Breast epithelium (tissue), 3 donors: ENCODE measurements at regions not wholly inside any gene's neighbourhood (a gene's known extent, or its start where the extent isn't known, plus 50 kb on each side); places are given as distances from the start of the nearest gene placed in this dataset.

Experiments used
- POLR2A ChIP-seq: fragments of 450-650 bp; IDR thresholded peaks from one replicate; pipeline ENCODE4 v1.6.1; 2016; ENCODE audit warnings: antibody characterized with exemption, mild to moderate bottlenecking, moderate library complexity
- POLR2AphosphoS5 ChIP-seq, 3 donors: sonication (generic); formaldehyde crosslinking; IDR thresholded peaks; one replicate each; pipeline ENCODE4 v1.6.1; 2017; ENCODE audit warnings: antibody characterized with exemption in 3 of 3

DNA sequence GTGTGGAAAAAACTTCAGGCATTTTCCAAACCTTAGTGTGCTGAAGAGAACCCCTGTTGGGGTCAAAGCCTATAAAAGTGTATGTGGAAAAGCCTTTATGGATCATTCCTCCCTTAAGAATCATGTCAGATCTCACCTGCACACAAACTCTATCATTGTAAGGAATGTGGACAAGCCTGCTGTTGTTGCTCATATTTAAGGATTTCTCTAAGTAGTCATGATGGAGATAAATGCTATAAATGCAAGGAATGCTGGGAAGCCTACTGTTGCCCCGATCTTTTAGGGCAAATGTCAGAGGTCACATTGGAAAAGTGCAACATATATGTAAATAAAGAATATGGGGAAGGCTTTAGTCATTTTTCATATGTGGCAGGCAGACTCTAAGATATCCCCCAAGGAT is 129.5 kb downstream of the ICOS start:
- no peak for TF ChIP-seq POLR2A
- TF ChIP-seq POLR2AphosphoS5 (IDR thresholded peaks at IDR 0.05), result no peak
